ENCODE measurements at regions not wholly inside any gene's neighbourhood (a gene's known extent, or its start where the extent isn't known, plus 50 kb on each side); places are given as distances from the start of the nearest gene placed in this dataset.

DNA sequence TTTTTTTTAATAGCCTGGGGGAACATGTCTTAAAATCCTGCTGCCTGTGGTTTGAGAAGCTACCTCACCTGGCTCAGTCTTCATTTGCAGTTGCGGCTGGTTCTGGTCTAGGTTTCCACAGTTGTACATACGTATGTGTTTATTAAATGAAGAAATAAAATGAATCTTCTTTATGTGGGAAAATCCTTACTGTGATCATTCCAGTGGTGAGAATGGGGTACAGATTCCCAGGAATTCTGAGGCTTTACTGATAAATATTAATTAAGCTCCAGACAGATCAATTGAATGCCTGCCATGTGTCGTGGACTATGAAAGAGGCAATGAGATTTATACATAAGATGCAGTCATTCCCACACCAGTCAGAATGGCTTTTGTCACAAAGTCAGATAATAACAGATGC lies 356.1 kb upstream of the GRM7 start:
- POLR2A ChIA-PET, result no interaction called here
- DNase-seq (no peak), ATAC-seq (no peak)
- no peaks in the 10 kb centered on the region for H3K27me3 Mint-ChIP-seq
- no peak overlapping the region for H3K27ac ChIP-seq (ENCODE audit: low read depth, low read length)
- H3K9me3 ChIP-seq (ENCODE audit: control insufficient read depth in 2 of 3, low read length in 3 of 3), result no peaks in the 10 kb centered on the region
- H3K9me3 Mint-ChIP-seq, result peaks cover 0 to 23% (median 8%) of the 10 kb centered on the region in 11 donors
- no peak overlapping the region for H3K27ac Mint-ChIP-seq
- H3K4me1 ChIP-seq (ENCODE audit: control insufficient read depth in 2 of 2, insufficient read depth in 2 of 2, low read length in 2 of 2), result no peaks in the 10 kb centered on the region
- no peaks in the 10 kb centered on the region for H3K27me3 ChIP-seq (ENCODE audit: control insufficient read depth in 2 of 2, insufficient read depth in 2 of 2, low read length in 2 of 2)
- H3K4me3 Mint-ChIP-seq, result no peak overlapping the region
- H3K36me3 ChIP-seq (ENCODE audit: control insufficient read depth in 2 of 3, insufficient read depth in 3 of 3, low read length in 3 of 3), result no peaks in the 10 kb centered on the region
- H3K36me3 Mint-ChIP-seq, result peaks cover 0 to 4% (median 0%) of the 10 kb centered on the region in 5 donors
- CTCF ChIA-PET, result no interaction called here
- no peak overlapping the region for H3K4me3 ChIP-seq (ENCODE audit: low read length)
- peaks cover 0 to 2% (median 0%) of the 10 kb centered on the region in 7 donors for H3K4me1 Mint-ChIP-seq
- intact Hi-C loops (cut with micrococcal nuclease), result no loop called here

GRCh38 chr3:6508410-6508759 lies 352.5 kb upstream of the GRM7 start:
- Histone ChIP-seq H3K27me3 (ENCODE audit: control insufficient read depth in 2 of 2, insufficient read depth in 2 of 2, low read length in 2 of 2) (no peaks in the 10 kb centered on the region), H3K9me3 (ENCODE audit: control insufficient read depth in 2 of 3, low read length in 3 of 3) (no peaks in the 10 kb centered on the region), H3K4me1 (ENCODE audit: control insufficient read depth in 2 of 2, insufficient read depth in 2 of 2, low read length in 2 of 2) (no peaks in the 10 kb centered on the region), H3K36me3 (ENCODE audit: control insufficient read depth in 2 of 3, insufficient read depth in 3 of 3, low read length in 3 of 3) (no peaks in the 10 kb centered on the region), H3K27ac (ENCODE audit: low read depth, low read length) (no peak overlapping the region), H3K4me3 (ENCODE audit: low read length) (no peak overlapping the region)
- H3K9me3 Mint-ChIP-seq, result peaks cover 0 to 14% (median 7%) of the 10 kb centered on the region in 11 donors
- peaks cover 0 to 2% (median 0%) of the 10 kb centered on the region in 7 donors for H3K4me1 Mint-ChIP-seq
- peaks cover 0 to 4% (median 0%) of the 10 kb centered on the region in 5 donors for H3K36me3 Mint-ChIP-seq
- no peak for DNase-seq
- no peak overlapping the region for H3K27ac Mint-ChIP-seq
- no peaks in the 10 kb centered on the region for H3K27me3 Mint-ChIP-seq
- POLR2A ChIA-PET, result no interaction called here
- H3K4me3 Mint-ChIP-seq, result no peak overlapping the region
- intact Hi-C loops (cut with micrococcal nuclease), result no loop called here
- CTCF ChIA-PET, result no interaction called here
- no peak for ATAC-seq

- peaks cover 0 to 2% (median 0%) of the 10 kb centered on the region in 7 donors for H3K4me1 Mint-ChIP-seq
- no peaks in the 10 kb centered on the region for H3K36me3 Mint-ChIP-seq
- H3K9me3 ChIP-seq (ENCODE audit: control insufficient read depth in 2 of 3, low read length in 3 of 3), result no peaks in the 10 kb centered on the region
- POLR2A ChIA-PET, result no interaction called here
- no peak overlapping the region for H3K27ac ChIP-seq (ENCODE audit: low read depth, low read length)
- intact Hi-C loops (cut with micrococcal nuclease), result no loop called here
- no peak overlapping the region for H3K4me3 Mint-ChIP-seq
- no peaks in the 10 kb centered on the region for H3K27me3 Mint-ChIP-seq
- H3K9me3 Mint-ChIP-seq, result peaks cover 0 to 17% (median 3%) of the 10 kb centered on the region in 11 donors
- CTCF ChIA-PET, result no interaction called here
- ATAC-seq, result no peak
- H3K27ac Mint-ChIP-seq, result no peak overlapping the region
- no peaks in the 10 kb centered on the region for H3K36me3 ChIP-seq (ENCODE audit: control insufficient read depth in 2 of 3, insufficient read depth in 3 of 3, low read length in 3 of 3)
- H3K4me3 ChIP-seq (ENCODE audit: low read length), result no peak overlapping the region
- DNase-seq, result no peak
- H3K27me3 ChIP-seq (ENCODE audit: control insufficient read depth in 2 of 2, insufficient read depth in 2 of 2, low read length in 2 of 2), result no peaks in the 10 kb centered on the region
- no peaks in the 10 kb centered on the region for H3K4me1 ChIP-seq (ENCODE audit: control insufficient read depth in 2 of 2, insufficient read depth in 2 of 2, low read length in 2 of 2)
These were observed 351.3 kb upstream of the GRM7 start for GRCh38 chr3:6509576-6509975.

DNA sequence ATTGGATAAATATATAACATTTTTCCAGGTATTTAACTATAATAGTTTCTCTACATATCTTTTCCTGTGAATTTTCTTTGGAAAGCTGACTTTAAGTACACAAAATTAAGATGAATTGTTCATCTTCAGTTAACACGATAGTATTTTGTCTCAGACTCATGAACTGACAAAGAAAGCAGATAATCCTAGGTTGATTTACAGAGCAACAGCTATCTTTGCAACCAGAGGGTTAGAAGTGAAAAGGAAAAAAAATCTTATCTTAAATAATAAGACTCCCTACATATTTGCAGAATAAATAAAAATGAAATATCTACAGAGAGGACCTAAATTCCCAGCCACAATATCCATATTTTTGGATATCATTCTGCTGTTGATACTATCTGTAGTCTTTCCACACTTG lies 350.2 kb upstream of the GRM7 start:
- no peak for ATAC-seq
- H3K4me1 Mint-ChIP-seq, result peaks cover 0 to 2% (median 0%) of the 10 kb centered on the region in 7 donors
- no peaks in the 10 kb centered on the region for H3K9me3 ChIP-seq (ENCODE audit: control insufficient read depth in 2 of 3, low read length in 3 of 3)
- no peaks in the 10 kb centered on the region for H3K27me3 Mint-ChIP-seq
- no peak overlapping the region for H3K4me3 Mint-ChIP-seq
- intact Hi-C loops (cut with micrococcal nuclease), result no loop called here
- no peaks in the 10 kb centered on the region for H3K36me3 ChIP-seq (ENCODE audit: control insufficient read depth in 2 of 3, insufficient read depth in 3 of 3, low read length in 3 of 3)
- peaks cover 0 to 27% (median 3%) of the 10 kb centered on the region in 11 donors for H3K9me3 Mint-ChIP-seq
- H3K36me3 Mint-ChIP-seq, result no peaks in the 10 kb centered on the region
- no peaks in the 10 kb centered on the region for H3K4me1 ChIP-seq (ENCODE audit: control insufficient read depth in 2 of 2, insufficient read depth in 2 of 2, low read length in 2 of 2)
- ChIA-PET POLR2A (no interaction called here), CTCF (no interaction called here)
- DNase-seq, result no peak
- no peaks in the 10 kb centered on the region for H3K27me3 ChIP-seq (ENCODE audit: control insufficient read depth in 2 of 2, insufficient read depth in 2 of 2, low read length in 2 of 2)
- H3K27ac ChIP-seq (ENCODE audit: low read depth, low read length), result no peak overlapping the region
- H3K4me3 ChIP-seq (ENCODE audit: low read length), result no peak overlapping the region
- no peak overlapping the region for H3K27ac Mint-ChIP-seq

- Histone ChIP-seq H3K36me3 (ENCODE audit: control insufficient read depth in 2 of 3, insufficient read depth in 3 of 3, low read length in 3 of 3) (no peaks in the 10 kb centered on the region), H3K4me3 (ENCODE audit: low read length) (no peak overlapping the region), H3K4me1 (ENCODE audit: control insufficient read depth in 2 of 2, insufficient read depth in 2 of 2, low read length in 2 of 2) (no peaks in the 10 kb centered on the region), H3K27me3 (ENCODE audit: control insufficient read depth in 2 of 2, insufficient read depth in 2 of 2, low read length in 2 of 2) (no peaks in the 10 kb centered on the region), H3K9me3 (ENCODE audit: control insufficient read depth in 2 of 3, low read length in 3 of 3) (no peaks in the 10 kb centered on the region), H3K27ac (ENCODE audit: low read depth, low read length) (no peak overlapping the region)
- no peaks in the 10 kb centered on the region for H3K36me3 Mint-ChIP-seq
- H3K4me3 Mint-ChIP-seq, result no peak overlapping the region
- intact Hi-C loops (cut with micrococcal nuclease), result no loop called here
- ChIA-PET CTCF (no interaction called here), POLR2A (no interaction called here)
- H3K4me1 Mint-ChIP-seq, result no peaks in the 10 kb centered on the region
- peaks cover 0 to 19% (median 8%) of the 10 kb centered on the region in 11 donors for H3K9me3 Mint-ChIP-seq
- ATAC-seq (no peak), DNase-seq (no peak)
- H3K27me3 Mint-ChIP-seq, result no peaks in the 10 kb centered on the region
- H3K27ac Mint-ChIP-seq, result no peak overlapping the region
These were observed 348.6 kb upstream of the GRM7 start for GRCh38 chr3:6512172-6512800.

- Histone ChIP-seq H3K36me3 (ENCODE audit: control insufficient read depth in 2 of 3, insufficient read depth in 3 of 3, low read length in 3 of 3) (no peaks in the 10 kb centered on the region), H3K27me3 (ENCODE audit: control insufficient read depth in 2 of 2, insufficient read depth in 2 of 2, low read length in 2 of 2) (no peaks in the 10 kb centered on the region), H3K9me3 (ENCODE audit: control insufficient read depth in 2 of 3, low read length in 3 of 3) (no peaks in the 10 kb centered on the region), H3K4me1 (ENCODE audit: control insufficient read depth in 2 of 2, insufficient read depth in 2 of 2, low read length in 2 of 2) (no peaks in the 10 kb centered on the region), H3K27ac (ENCODE audit: low read depth, low read length) (no peak overlapping the region), H3K4me3 (ENCODE audit: low read length) (no peak overlapping the region)
- Mint-ChIP-seq H3K4me3 (no peak overlapping the region), H3K27me3 (no peaks in the 10 kb centered on the region), H3K27ac (no peak overlapping the region), H3K9me3 (peaks cover 0 to 36% (median 8%) of the 10 kb centered on the region in 11 donors), H3K36me3 (no peaks in the 10 kb centered on the region), H3K4me1 (no peaks in the 10 kb centered on the region)
- ATAC-seq (no peak), DNase-seq (no peak)
- ChIA-PET POLR2A (no interaction called here), CTCF (no interaction called here)
- intact Hi-C loops (cut with micrococcal nuclease), result no loop called here
These were observed 344.8 kb upstream of the GRM7 start for GRCh38 chr3:6516143-6516542.

DNA sequence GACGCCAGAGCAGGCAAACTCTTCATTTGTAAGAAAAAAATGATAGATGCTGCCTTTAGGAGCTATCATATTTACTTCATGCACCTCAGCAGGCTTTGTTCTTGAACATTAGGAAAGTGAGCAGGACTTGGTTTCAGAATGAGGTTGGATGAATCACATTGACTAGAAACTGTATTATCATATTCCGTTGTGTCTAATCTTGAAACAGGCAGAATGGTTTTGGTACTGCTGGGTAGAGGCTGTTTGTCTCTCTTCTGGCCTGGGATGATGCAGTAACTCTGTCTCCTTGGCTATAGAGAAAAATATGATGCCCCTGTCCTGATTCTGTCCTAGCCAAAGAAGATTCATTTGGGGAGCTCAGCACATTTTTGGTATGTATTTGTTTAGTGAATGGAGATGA lies 344.2 kb upstream of the GRM7 start:
- Histone ChIP-seq H3K4me1 (ENCODE audit: control insufficient read depth in 2 of 2, insufficient read depth in 2 of 2, low read length in 2 of 2) (no peaks in the 10 kb centered on the region), H3K9me3 (ENCODE audit: control insufficient read depth in 2 of 3, low read length in 3 of 3) (no peaks in the 10 kb centered on the region), H3K4me3 (ENCODE audit: low read length) (no peak overlapping the region), H3K36me3 (ENCODE audit: control insufficient read depth in 2 of 3, insufficient read depth in 3 of 3, low read length in 3 of 3) (no peaks in the 10 kb centered on the region), H3K27me3 (ENCODE audit: control insufficient read depth in 2 of 2, insufficient read depth in 2 of 2, low read length in 2 of 2) (no peaks in the 10 kb centered on the region), H3K27ac (ENCODE audit: low read depth, low read length) (no peak overlapping the region)
- ATAC-seq, result no peak
- Mint-ChIP-seq H3K27ac (no peak overlapping the region), H3K4me1 (no peaks in the 10 kb centered on the region), H3K9me3 (peaks cover 0 to 36% (median 8%) of the 10 kb centered on the region in 11 donors), H3K4me3 (no peak overlapping the region), H3K36me3 (no peaks in the 10 kb centered on the region), H3K27me3 (no peaks in the 10 kb centered on the region)
- intact Hi-C loops (cut with micrococcal nuclease), result no loop called here
- ChIA-PET CTCF (no interaction called here), POLR2A (no interaction called here)
- DNase-seq, result no peak

Measured in naive thymus-derived CD4-positive, alpha-beta T cell (primary cell).